ENCODE measurements at regions not wholly inside any gene's neighbourhood (a gene's known extent, or its start where the extent isn't known, plus 50 kb on each side); places are given as distances from the start of the nearest gene placed in this dataset.

- peaks cover 23% of the 10 kb centered on the region for H3K9me3 Mint-ChIP-seq
- no peaks in the 10 kb centered on the region for H3K27me3 Mint-ChIP-seq (ENCODE audit: insufficient read depth, low read depth, poor library complexity)
- no peak for TF ChIP-seq ZNF462 (CRISPR knock-in tag; IDR thresholded peaks at IDR 0.05)
- no peak for TF ChIP-seq ZNF331 (CRISPR knock-in tag; IDR thresholded peaks at IDR 0.05; ENCODE audit: low read depth)
- TF ChIP-seq CTCF (conservative IDR thresholded peaks at IDR 0.05; ENCODE audit: low read depth in 2 of 2) = peak; percentile 16 to 29; a peak in 3 of 4 replicates
- TF ChIP-seq CREB1 (CRISPR knock-in tag; IDR thresholded peaks at IDR 0.05; ENCODE audit: low read depth) = no peak
- TF ChIP-seq POLR2AphosphoS5 (IDR thresholded peaks at IDR 0.05; ENCODE audit: low read depth) = no peak
- no peak for TF ChIP-seq JUNB (IDR thresholded peaks at IDR 0.05; ENCODE audit: unreplicated experiment)
- no peak for TF ChIP-seq REST (IDR thresholded peaks at IDR 0.05; ENCODE audit: unreplicated experiment)
- TF ChIP-seq STAT1 (IDR thresholded peaks at IDR 0.05; ENCODE audit: unreplicated experiment) = no peak
- Histone ChIP-seq H3K9me2 (ENCODE audit: insufficient read depth) (no peaks in the 10 kb centered on the region), H3K4me3 (no peak overlapping the region), H3K4me2 (no peak overlapping the region), H3K27ac (ENCODE audit: low read depth) (no peak overlapping the region), H3K79me2 (replicated peaks; ENCODE audit: insufficient read depth) (no peaks in the 10 kb centered on the region; the same call in none of the 2 replicates), H3K36me3 (ENCODE audit: insufficient read depth) (no peaks in the 10 kb centered on the region; the same call in 1 of the 2 replicates), H3F3A (replicated peaks; ENCODE audit: low read depth) (no peaks in the 10 kb centered on the region), H3K27me3 (ENCODE audit: insufficient read depth) (no peaks in the 10 kb centered on the region), H4K20me1 (replicated peaks; ENCODE audit: insufficient read depth) (0 out of 2 replicates have a peak, but pooled peaks cover 4% of the 10 kb centered on the region), H3K4me1 (ENCODE audit: insufficient read depth) (0 out of 2 replicates have a peak, but pooled peaks cover 5% of the 10 kb centered on the region), H2AFZ (no peak overlapping the region)
- H3K36me3 Mint-ChIP-seq (ENCODE audit: low read depth) = peaks cover 26% of the 10 kb centered on the region; the same call in 2 of the 3 replicates
- H3K4me1 Mint-ChIP-seq = no peaks in the 10 kb centered on the region
- no peak overlapping the region for H3K27ac Mint-ChIP-seq
- no peak for ATAC-seq
- DNase-seq (ENCODE audit: low spot score) = no peak
- H3K4me3 Mint-ChIP-seq = no peak overlapping the region
These were observed 54.0 kb upstream of the IPO9 start for GRCh38 chr1:201774983-201775344.
